GM12875 (cell line): ENCODE measurements at regions not wholly inside any gene's neighbourhood (a gene's known extent, or its start where the extent isn't known, plus 50 kb on each side); places are given as distances from the start of the nearest gene placed in this dataset.
"Not testable (repeated sequence)": the region's sequence is repeated elsewhere in the genome, so short reads cannot be mapped to it uniquely, and the experiment has no call there.

Experiments
- H3K4me3 ChIP-seq: one replicate; pipeline ENCODE4 v1.5.1; 2011; ENCODE audit warnings: low read depth, low read length, control low read depth
- CTCF ChIP-seq: IDR thresholded peaks from 2 replicates; pipeline ENCODE4 v1.5.1; 2011; ENCODE audit warnings: low read depth, mild to moderate bottlenecking, control low read depth, inconsistent platforms, low read length, moderate library complexity, borderline replicate concordance; ENCODE audit not compliant: insufficient read depth

GRCh38 chr1:105243411-105243810, 1493.7 kb downstream of the AMY1C start:
- H3K4me3 ChIP-seq, result no peak overlapping the region
- TF ChIP-seq CTCF, result no peak

- no peak overlapping the region for H3K4me3 ChIP-seq
- TF ChIP-seq CTCF, result no peak
Measured at GRCh38 chr1:105243969-105244368, 1494.3 kb downstream of the AMY1C start.

- no peak for TF ChIP-seq CTCF
- H3K4me3 ChIP-seq, result no peak overlapping the region
Measured at GRCh38 chr1:105254906-105255305, 1505.2 kb downstream of the AMY1C start.

GRCh38 chr1:105260001-105260400, 1510.3 kb downstream of the AMY1C start:
- no peak overlapping the region for H3K4me3 ChIP-seq

GRCh38 chr1:105270966-105271365, 1521.3 kb downstream of the AMY1C start:
- TF ChIP-seq CTCF, result no peak

More at GRCh38 chr1:105260001-105260400, 1510.3 kb downstream of the AMY1C start:
- no peak for TF ChIP-seq CTCF

GRCh38 chr1:105272376-105272775, 1522.7 kb downstream of the AMY1C start:
- not testable (repeated sequence) for H3K4me3 ChIP-seq

More at GRCh38 chr1:105270966-105271365, 1521.3 kb downstream of the AMY1C start:
- no peak overlapping the region for H3K4me3 ChIP-seq

GRCh38 chr1:105294838-105295237, 1545.1 kb downstream of the AMY1C start:
- no peak for TF ChIP-seq CTCF
- H3K4me3 ChIP-seq, result no peak overlapping the region

- TF ChIP-seq CTCF, result no peak
- H3K4me3 ChIP-seq, result no peak overlapping the region
Measured at GRCh38 chr1:105310063-105310462, 1560.4 kb downstream of the AMY1C start.
